ENCODE measurements at regions not wholly inside any gene's neighbourhood (a gene's known extent, or its start where the extent isn't known, plus 50 kb on each side); places are given as distances from the start of the nearest gene placed in this dataset.
A peak's percentile ranks its signal among the peaks of the same experiment; 100 is the strongest.

DNA sequence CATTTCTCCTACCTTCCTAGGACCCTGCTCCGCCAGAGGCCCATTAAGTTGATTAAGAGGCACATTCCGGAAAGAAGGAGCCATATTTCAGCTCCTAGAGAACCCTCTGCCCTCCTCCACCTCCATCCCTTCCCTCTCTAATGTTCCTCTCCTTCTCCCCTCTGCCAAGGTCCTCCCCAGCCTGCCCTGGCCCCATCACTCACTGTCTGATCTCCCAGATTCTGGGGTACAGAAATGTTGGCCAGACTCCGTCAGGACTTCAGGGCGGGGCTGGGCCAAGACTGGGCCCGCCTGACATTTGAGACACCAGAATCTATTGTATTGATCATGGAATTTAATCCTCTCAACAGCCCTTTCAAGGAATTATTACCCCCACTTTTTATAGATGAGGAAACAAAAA, 136.1 kb downstream of the TMEM132E start:
- H3K4me1 ChIP-seq = no peaks in the 10 kb centered on the region
- H3K9me3 ChIP-seq = no peaks in the 10 kb centered on the region
- no peak overlapping the region for H3K27ac ChIP-seq
- no peaks in the 10 kb centered on the region for H3K27me3 ChIP-seq
- ATAC-seq (no peak), DNase-seq (peak in 1 of 3 donors; percentile 14)
- H3K36me3 ChIP-seq = no peaks in the 10 kb centered on the region
- WGBS (ENCODE audit: insufficient coverage, low coverage, low lambda C conversion rate, missing lambda C conversion rate) = 85% methylated on average over 3 of the region's 5 CpGs
- TF ChIP-seq, protein P1, sequence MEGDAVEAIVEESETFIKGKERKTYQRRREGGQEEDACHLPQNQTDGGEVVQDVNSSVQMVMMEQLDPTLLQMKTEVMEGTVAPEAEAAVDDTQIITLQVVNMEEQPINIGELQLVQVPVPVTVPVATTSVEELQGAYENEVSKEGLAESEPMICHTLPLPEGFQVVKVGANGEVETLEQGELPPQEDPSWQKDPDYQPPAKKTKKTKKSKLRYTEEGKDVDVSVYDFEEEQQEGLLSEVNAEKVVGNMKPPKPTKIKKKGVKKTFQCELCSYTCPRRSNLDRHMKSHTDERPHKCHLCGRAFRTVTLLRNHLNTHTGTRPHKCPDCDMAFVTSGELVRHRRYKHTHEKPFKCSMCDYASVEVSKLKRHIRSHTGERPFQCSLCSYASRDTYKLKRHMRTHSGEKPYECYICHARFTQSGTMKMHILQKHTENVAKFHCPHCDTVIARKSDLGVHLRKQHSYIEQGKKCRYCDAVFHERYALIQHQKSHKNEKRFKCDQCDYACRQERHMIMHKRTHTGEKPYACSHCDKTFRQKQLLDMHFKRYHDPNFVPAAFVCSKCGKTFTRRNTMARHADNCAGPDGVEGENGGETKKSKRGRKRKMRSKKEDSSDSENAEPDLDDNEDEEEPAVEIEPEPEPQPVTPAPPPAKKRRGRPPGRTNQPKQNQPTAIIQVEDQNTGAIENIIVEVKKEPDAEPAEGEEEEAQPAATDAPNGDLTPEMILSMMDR (IDR thresholded peaks at IDR 0.05) = no peak
- TF ChIP-seq POLR2A (IDR thresholded peaks at IDR 0.05) = no peak
- intact Hi-C loops (cut with DNase I) = no loop called here
- H3K4me3 ChIP-seq = no peak overlapping the region

DNA sequence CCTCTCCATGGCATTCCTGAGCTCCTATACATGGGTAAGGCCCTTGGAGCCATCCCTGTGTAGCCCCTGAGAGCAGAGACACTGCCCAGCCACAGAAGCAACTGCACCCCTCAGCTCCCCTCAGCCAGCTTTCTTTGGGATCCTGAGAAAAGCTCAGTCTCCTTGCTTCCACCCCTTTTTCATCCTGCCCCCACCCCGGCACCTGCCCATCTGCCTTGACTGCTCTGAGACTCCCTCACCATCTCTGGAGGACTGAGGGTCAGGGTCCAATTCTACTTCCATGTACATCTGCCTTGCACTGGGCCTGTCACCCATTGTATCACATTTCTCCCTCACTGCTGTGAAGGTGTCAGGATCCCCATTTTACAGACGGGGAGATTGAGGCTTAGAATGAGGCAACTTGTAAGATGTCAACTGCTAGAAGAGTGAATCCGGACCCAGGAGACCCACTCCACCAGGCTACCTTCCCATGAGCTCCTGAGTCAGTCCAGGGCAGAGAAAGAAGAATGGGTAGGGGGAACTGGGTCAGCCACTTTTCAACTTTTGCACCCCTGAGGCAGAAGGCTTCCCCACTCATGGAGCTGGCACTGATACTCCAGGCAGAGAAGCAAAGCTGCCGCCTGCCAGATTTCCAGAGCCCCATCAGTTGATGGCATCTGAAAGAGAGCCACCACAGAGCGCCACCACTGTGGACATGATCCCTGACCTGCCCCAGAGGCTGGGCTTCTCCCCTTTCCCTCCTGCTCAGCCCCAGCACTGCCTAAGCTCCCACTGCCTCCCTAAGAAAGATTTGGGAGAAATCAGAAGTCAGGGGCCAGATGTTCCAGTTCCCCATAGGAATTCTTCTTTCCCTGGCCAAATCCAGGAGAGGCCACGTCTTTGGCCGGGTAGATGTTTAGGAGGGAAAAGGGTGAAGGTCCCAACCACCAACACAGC, 135.4 kb downstream of the TMEM132E start:
- WGBS (ENCODE audit: insufficient coverage, low coverage, low lambda C conversion rate, missing lambda C conversion rate) = 46% methylated on average over 3 of the region's 7 CpGs
- Histone ChIP-seq H3K9me3 (no peaks in the 10 kb centered on the region), H3K4me3 (no peak overlapping the region), H3K4me1 (no peaks in the 10 kb centered on the region), H3K27ac (no peak overlapping the region), H3K36me3 (no peaks in the 10 kb centered on the region), H3K27me3 (no peaks in the 10 kb centered on the region)
- ATAC-seq = no peak
- intact Hi-C loops (cut with DNase I) = no loop called here
- peak in 1 of 3 donors; percentile 23 for DNase-seq
- TF ChIP-seq POLR2A (IDR thresholded peaks at IDR 0.05) = no peak
- TF ChIP-seq, protein P1 (IDR thresholded peaks at IDR 0.05) = no peak

DNA sequence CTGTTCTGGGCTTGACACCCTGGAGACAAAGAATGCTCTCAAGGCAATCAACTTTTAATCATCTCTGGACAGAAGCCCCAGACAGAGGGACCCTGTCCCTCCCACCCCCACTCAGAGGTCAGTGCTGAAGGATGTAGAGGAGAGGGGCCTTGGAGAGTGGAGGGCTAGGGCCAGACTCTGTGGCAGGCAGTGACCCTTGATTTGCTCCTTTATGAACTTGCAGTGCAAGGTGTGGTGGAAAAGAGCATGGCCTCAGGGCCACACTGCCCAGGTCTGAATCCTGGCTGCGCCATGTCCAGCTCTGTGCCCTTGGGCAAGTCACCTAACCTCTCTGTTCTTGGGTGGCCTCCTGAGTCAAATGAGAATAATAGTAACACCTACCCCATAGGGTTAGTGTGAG, 134.3 kb downstream of the TMEM132E start:
- Histone ChIP-seq H3K27ac (no peak overlapping the region), H3K9me3 (no peaks in the 10 kb centered on the region), H3K4me1 (no peaks in the 10 kb centered on the region), H3K4me3 (no peak overlapping the region), H3K36me3 (no peaks in the 10 kb centered on the region), H3K27me3 (no peaks in the 10 kb centered on the region)
- DNase-seq (peak in 1 of 3 donors; percentile 14), ATAC-seq (no peak)
- TF ChIP-seq, protein P1 (IDR thresholded peaks at IDR 0.05) = no peak
- TF ChIP-seq POLR2A (IDR thresholded peaks at IDR 0.05) = no peak
- no CpG with 5 or more reads among the region's 1 CpG for WGBS (ENCODE audit: insufficient coverage, low coverage, low lambda C conversion rate, missing lambda C conversion rate)
- intact Hi-C loops (cut with DNase I) = no loop called here

DNA sequence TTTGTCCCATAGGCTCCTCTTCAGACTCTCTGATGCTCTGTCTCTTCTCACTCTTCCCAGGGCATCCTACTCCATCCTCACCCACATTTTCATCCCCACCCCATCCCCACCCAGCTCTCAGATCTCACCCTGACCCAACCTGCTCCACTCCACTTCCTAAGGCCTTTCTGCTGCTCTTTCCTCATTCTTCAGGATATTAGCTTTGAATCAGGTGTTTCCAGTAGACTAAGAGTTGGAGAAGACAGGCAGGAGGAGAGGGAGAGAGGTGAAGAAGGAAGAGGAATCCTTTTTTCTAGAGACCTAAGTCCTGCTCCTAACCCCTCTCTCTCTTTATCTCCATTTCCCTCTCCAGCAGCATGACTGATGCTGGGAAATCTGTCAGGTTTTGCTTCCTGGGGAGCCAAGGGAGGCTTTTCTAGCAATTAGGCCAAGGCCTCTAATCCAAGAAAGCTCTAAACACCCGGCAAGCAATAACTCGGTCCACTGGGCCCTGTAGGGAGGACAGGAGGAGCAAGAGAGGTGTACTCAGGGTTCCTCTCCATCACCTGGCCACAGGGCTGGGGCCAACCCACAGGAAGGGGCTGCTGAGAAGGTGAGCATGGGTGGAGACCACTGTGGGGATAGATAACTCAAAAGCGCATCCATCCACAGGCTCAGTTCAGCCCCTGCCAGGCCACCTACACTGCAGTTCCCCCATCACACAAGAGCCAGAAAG, 133.3 kb downstream of the TMEM132E start:
- H3K9me3 ChIP-seq = no peaks in the 10 kb centered on the region
- no peaks in the 10 kb centered on the region for H3K36me3 ChIP-seq
- ATAC-seq = no peak
- no peak for DNase-seq
- no peak for TF ChIP-seq POLR2A (IDR thresholded peaks at IDR 0.05)
- TF ChIP-seq, protein P1 (IDR thresholded peaks at IDR 0.05) = no peak
- 71% methylated on average over 3 of the region's 3 CpGs for WGBS (ENCODE audit: insufficient coverage, low coverage, low lambda C conversion rate, missing lambda C conversion rate)
- intact Hi-C loops (cut with DNase I) = no loop called here
- H3K27me3 ChIP-seq = no peaks in the 10 kb centered on the region
- no peaks in the 10 kb centered on the region for H3K4me1 ChIP-seq
- H3K27ac ChIP-seq = no peak overlapping the region
- H3K4me3 ChIP-seq = no peak overlapping the region

Data from right lobe of liver (tissue), 6 donors.